ENCODE measurements at regions not wholly inside any gene's neighbourhood (a gene's known extent, or its start where the extent isn't known, plus 50 kb on each side); places are given as distances from the start of the nearest gene placed in this dataset.

- Mint-ChIP-seq H3K36me3 (no peaks in the 10 kb centered on the region), H3K4me3 (no peak overlapping the region), H3K27me3 (ENCODE audit: insufficient read depth, low read depth) (no peaks in the 10 kb centered on the region), H3K27ac (no peak overlapping the region), H3K4me1 (peaks cover 6% of the 10 kb centered on the region), H3K9me3 (no peaks in the 10 kb centered on the region)
- Histone ChIP-seq H3K9ac (no peak overlapping the region), H3K9me3 (ENCODE audit: low read depth) (no peaks in the 10 kb centered on the region), H2AFZ (replicated peaks) (no peak overlapping the region), H3K27ac (no peak overlapping the region), H3K79me2 (ENCODE audit: low read depth) (no peaks in the 10 kb centered on the region), H3K36me3 (no peaks in the 10 kb centered on the region), H3F3A (ENCODE audit: low read depth) (no peaks in the 10 kb centered on the region), H3K4me2 (no peak overlapping the region), H3K27me3 (no peaks in the 10 kb centered on the region), H3K4me3 (no peak overlapping the region), H4K20me1 (ENCODE audit: low read depth) (no peaks in the 10 kb centered on the region), H3K4me1 (no peaks in the 10 kb centered on the region)
- no peak for DNase-seq (ENCODE audit: low spot score)
- TF ChIP-seq EZH2 (IDR thresholded peaks at IDR 0.05) (no peak), EZH2phosphoT487 (IDR thresholded peaks at IDR 0.05) (no peak)
- TF ChIP-seq, protein P1, sequence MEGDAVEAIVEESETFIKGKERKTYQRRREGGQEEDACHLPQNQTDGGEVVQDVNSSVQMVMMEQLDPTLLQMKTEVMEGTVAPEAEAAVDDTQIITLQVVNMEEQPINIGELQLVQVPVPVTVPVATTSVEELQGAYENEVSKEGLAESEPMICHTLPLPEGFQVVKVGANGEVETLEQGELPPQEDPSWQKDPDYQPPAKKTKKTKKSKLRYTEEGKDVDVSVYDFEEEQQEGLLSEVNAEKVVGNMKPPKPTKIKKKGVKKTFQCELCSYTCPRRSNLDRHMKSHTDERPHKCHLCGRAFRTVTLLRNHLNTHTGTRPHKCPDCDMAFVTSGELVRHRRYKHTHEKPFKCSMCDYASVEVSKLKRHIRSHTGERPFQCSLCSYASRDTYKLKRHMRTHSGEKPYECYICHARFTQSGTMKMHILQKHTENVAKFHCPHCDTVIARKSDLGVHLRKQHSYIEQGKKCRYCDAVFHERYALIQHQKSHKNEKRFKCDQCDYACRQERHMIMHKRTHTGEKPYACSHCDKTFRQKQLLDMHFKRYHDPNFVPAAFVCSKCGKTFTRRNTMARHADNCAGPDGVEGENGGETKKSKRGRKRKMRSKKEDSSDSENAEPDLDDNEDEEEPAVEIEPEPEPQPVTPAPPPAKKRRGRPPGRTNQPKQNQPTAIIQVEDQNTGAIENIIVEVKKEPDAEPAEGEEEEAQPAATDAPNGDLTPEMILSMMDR (IDR thresholded peaks at IDR 0.05): no peak
These were observed 479.9 kb upstream of the BRINP3 start for GRCh38 chr1:190957565-190957964.

DNA sequence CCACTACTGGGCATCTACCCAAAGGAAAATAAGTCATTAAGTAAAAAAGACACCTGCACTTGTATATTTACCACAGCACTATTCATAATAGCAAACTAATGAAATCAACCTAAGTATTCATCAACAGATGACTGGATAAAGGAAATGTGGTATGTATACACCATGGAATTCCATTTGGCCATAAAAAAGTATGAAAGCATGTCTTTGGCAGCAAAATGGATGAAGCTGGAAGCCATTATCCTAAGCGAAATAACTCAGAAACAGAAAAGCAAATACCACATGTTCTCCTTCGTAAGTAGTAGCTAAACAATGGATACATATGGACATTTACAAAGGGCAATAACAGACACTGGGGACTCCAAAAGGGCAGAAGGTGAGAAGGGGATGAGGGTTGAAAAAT is 485.7 kb upstream of the BRINP3 start:
- Histone ChIP-seq H3K27me3 (no peaks in the 10 kb centered on the region), H3K79me2 (ENCODE audit: low read depth) (no peaks in the 10 kb centered on the region), H3K4me2 (no peak overlapping the region), H2AFZ (replicated peaks) (no peak overlapping the region), H3K27ac (no peak overlapping the region), H3K9me3 (ENCODE audit: low read depth) (no peaks in the 10 kb centered on the region), H3K9ac (no peak overlapping the region), H3K4me3 (no peak overlapping the region), H3F3A (ENCODE audit: low read depth) (no peaks in the 10 kb centered on the region), H4K20me1 (ENCODE audit: low read depth) (no peaks in the 10 kb centered on the region), H3K4me1 (no peaks in the 10 kb centered on the region), H3K36me3 (no peaks in the 10 kb centered on the region)
- H3K36me3 Mint-ChIP-seq: no peaks in the 10 kb centered on the region
- H3K27me3 Mint-ChIP-seq (ENCODE audit: insufficient read depth, low read depth): no peaks in the 10 kb centered on the region
- H3K4me3 Mint-ChIP-seq: no peak overlapping the region
- H3K9me3 Mint-ChIP-seq: no peaks in the 10 kb centered on the region
- H3K27ac Mint-ChIP-seq: no peak overlapping the region
- no peak for DNase-seq (ENCODE audit: low spot score)
- H3K4me1 Mint-ChIP-seq: peaks cover 14% of the 10 kb centered on the region
- TF ChIP-seq EZH2 (IDR thresholded peaks at IDR 0.05) (no peak), EZH2phosphoT487 (IDR thresholded peaks at IDR 0.05) (no peak)
- TF ChIP-seq, protein P1 (IDR thresholded peaks at IDR 0.05): no peak

DNA sequence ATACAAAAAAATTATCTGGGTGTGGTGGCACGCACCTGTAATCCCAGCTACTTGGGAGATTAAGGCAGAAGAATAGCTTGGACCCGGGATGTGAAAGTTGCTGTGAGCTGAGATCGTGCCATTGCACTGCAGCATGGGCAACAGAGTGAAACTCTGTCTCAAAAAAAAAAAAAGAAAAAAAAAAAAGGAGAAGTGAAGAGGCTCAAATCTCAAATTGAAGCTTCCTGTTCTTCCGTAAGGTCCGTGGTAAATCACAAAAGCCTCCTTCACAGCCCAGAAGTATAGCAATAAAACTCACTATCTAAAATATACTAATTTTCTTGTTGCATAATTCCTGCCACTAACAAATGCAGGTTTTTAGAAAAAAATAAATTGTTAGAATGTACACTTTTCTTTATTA is 498.2 kb upstream of the BRINP3 start:
- no peaks in the 10 kb centered on the region for H3K36me3 ChIP-seq
- Mint-ChIP-seq H3K27ac (no peak overlapping the region), H3K4me1 (no peaks in the 10 kb centered on the region), H3K4me3 (no peak overlapping the region), H3K36me3 (no peaks in the 10 kb centered on the region), H3K27me3 (ENCODE audit: insufficient read depth, low read depth) (no peaks in the 10 kb centered on the region), H3K9me3 (no peaks in the 10 kb centered on the region)
- H4K20me1 ChIP-seq (ENCODE audit: low read depth): no peaks in the 10 kb centered on the region
- no peaks in the 10 kb centered on the region for H3K27me3 ChIP-seq
- H3K79me2 ChIP-seq (ENCODE audit: low read depth): no peaks in the 10 kb centered on the region
- no peak for DNase-seq (ENCODE audit: low spot score)
- H3K27ac ChIP-seq: no peak overlapping the region
- no peak overlapping the region for H3K4me3 ChIP-seq
- TF ChIP-seq, protein P1 (IDR thresholded peaks at IDR 0.05): no peak
- TF ChIP-seq EZH2phosphoT487 (IDR thresholded peaks at IDR 0.05) (no peak), EZH2 (IDR thresholded peaks at IDR 0.05) (no peak)
- no peak overlapping the region for H3K4me2 ChIP-seq
- H3K9me3 ChIP-seq (ENCODE audit: low read depth): no peaks in the 10 kb centered on the region
- H2AFZ ChIP-seq (replicated peaks): no peak overlapping the region
- no peaks in the 10 kb centered on the region for H3K4me1 ChIP-seq
- H3K9ac ChIP-seq: no peak overlapping the region
- H3F3A ChIP-seq (ENCODE audit: low read depth): no peaks in the 10 kb centered on the region

- no peaks in the 10 kb centered on the region for H3K4me1 ChIP-seq
- H3K4me2 ChIP-seq: no peak overlapping the region
- no peak overlapping the region for H2AFZ ChIP-seq (replicated peaks)
- Mint-ChIP-seq H3K4me1 (no peaks in the 10 kb centered on the region), H3K4me3 (no peak overlapping the region), H3K27me3 (ENCODE audit: insufficient read depth, low read depth) (no peaks in the 10 kb centered on the region), H3K36me3 (no peaks in the 10 kb centered on the region), H3K27ac (no peak overlapping the region), H3K9me3 (no peaks in the 10 kb centered on the region)
- TF ChIP-seq EZH2 (IDR thresholded peaks at IDR 0.05): no peak
- TF ChIP-seq, protein P1 (IDR thresholded peaks at IDR 0.05): no peak
- H3K36me3 ChIP-seq: no peaks in the 10 kb centered on the region
- no peaks in the 10 kb centered on the region for H3K9me3 ChIP-seq (ENCODE audit: low read depth)
- no peaks in the 10 kb centered on the region for H4K20me1 ChIP-seq (ENCODE audit: low read depth)
- H3K27ac ChIP-seq: no peak overlapping the region
- H3F3A ChIP-seq (ENCODE audit: low read depth): no peaks in the 10 kb centered on the region
- H3K27me3 ChIP-seq: no peaks in the 10 kb centered on the region
- no peaks in the 10 kb centered on the region for H3K79me2 ChIP-seq (ENCODE audit: low read depth)
- H3K9ac ChIP-seq: no peak overlapping the region
- H3K4me3 ChIP-seq: no peak overlapping the region
- no peak for DNase-seq (ENCODE audit: low spot score)
These were observed 525.1 kb upstream of the BRINP3 start for GRCh38 chr1:191002768-191003167.
